Liver (tissue), 8 donors: ENCODE measurements at regions not wholly inside any gene's neighbourhood (a gene's known extent, or its start where the extent isn't known, plus 50 kb on each side); places are given as distances from the start of the nearest gene placed in this dataset.

Source experiments
- DNase-seq: peaks from one replicate; pipeline ENCODE4 v3.0.0-alpha.2; 2017; ENCODE audit warnings: low spot score
- H3K27ac ChIP-seq, 2 donors: one replicate each; pipeline ENCODE4 v1.7.0; 2013; ENCODE audit warnings: inconsistent platforms in 2 of 2, low read length in 2 of 2, control low read depth in 1 of 2, low read depth in 1 of 2, mild to moderate bottlenecking in 1 of 2
- H3K27me3 ChIP-seq, 4 donors: one replicate each; pipeline versions ENCODE4 v1.6.1 to v1.7.0; 2013; ENCODE audit warnings: low read length in 3 of 4, inconsistent platforms in 1 of 4, mild to moderate bottlenecking in 1 of 4, moderate library complexity in 1 of 4; ENCODE audit not compliant: control insufficient read depth in 4 of 4, insufficient read depth in 4 of 4
- H3K36me3 ChIP-seq, 4 donors: one replicate each; pipeline versions ENCODE4 v1.6.1 to v1.7.0; 2013; ENCODE audit warnings: low read length in 3 of 4, mild to moderate bottlenecking in 3 of 4, low read depth in 1 of 4, moderate library complexity in 1 of 4; ENCODE audit not compliant: control insufficient read depth in 4 of 4, insufficient read depth in 3 of 4
- H3K4me1 ChIP-seq, 4 donors: one replicate each; pipeline versions ENCODE4 v1.6.1 to v1.7.0; 2013; ENCODE audit warnings: low read length in 3 of 4, mild to moderate bottlenecking in 3 of 4, moderate library complexity in 1 of 4; ENCODE audit not compliant: control insufficient read depth in 4 of 4, insufficient read depth in 4 of 4
- H3K4me3 ChIP-seq, 3 donors: one replicate each; pipeline versions ENCODE4 v1.6.1 to v1.7.0; 2013; ENCODE audit warnings: low read length in 3 of 3, control low read depth in 1 of 3, low read depth in 1 of 3, mild to moderate bottlenecking in 1 of 3
- H3K9ac ChIP-seq, 2 donors: one replicate each; pipeline ENCODE4 v1.7.0; 2013; ENCODE audit warnings: low read length in 2 of 2, mild to moderate bottlenecking in 2 of 2, moderate library complexity in 2 of 2, control low read depth in 1 of 2, low read depth in 1 of 2
- H3K9me3 ChIP-seq, 4 donors: one replicate each; pipeline versions ENCODE4 v1.6.1 to v1.7.0; 2013; ENCODE audit warnings: low read length in 3 of 4; ENCODE audit not compliant: control insufficient read depth in 4 of 4
- ATF3 ChIP-seq: IDR thresholded peaks from 2 replicates; pipeline ENCODE4 v1.6.1; 2016; ENCODE audit warnings: antibody characterized with exemption
- EGR1 ChIP-seq, 2 donors: IDR thresholded peaks; 2 replicates each; pipeline ENCODE4 v1.6.1; 2016 to 2018; ENCODE audit warnings: antibody characterized with exemption in 2 of 2, low read depth in 2 of 2
- FOXA1 ChIP-seq: IDR thresholded peaks from 2 replicates; pipeline ENCODE4 v1.6.1; 2016; ENCODE audit warnings: antibody characterized with exemption
- GABPA ChIP-seq, 2 donors: IDR thresholded peaks in 1 of 2; conservative IDR thresholded peaks in 1 of 2; 2 replicates each; pipeline ENCODE4 v1.6.1; 2016; ENCODE audit warnings: antibody characterized with exemption in 2 of 2, mild to moderate bottlenecking in 1 of 2, moderate library complexity in 1 of 2
- HNF4A ChIP-seq, 2 donors: conservative IDR thresholded peaks; 2 replicates each; pipeline ENCODE4 v1.6.1; 2016; ENCODE audit warnings: antibody characterized with exemption in 2 of 2, mild to moderate bottlenecking in 2 of 2
- HNF4G ChIP-seq: IDR thresholded peaks from 2 replicates; pipeline ENCODE4 v1.6.1; 2016; ENCODE audit warnings: antibody characterized with exemption
- JUND ChIP-seq, 2 donors: IDR thresholded peaks; 2 replicates each; pipeline ENCODE4 v1.6.1; 2016; ENCODE audit warnings: antibody characterized with exemption in 2 of 2
- MAX ChIP-seq: IDR thresholded peaks from 2 replicates; pipeline ENCODE4 v1.6.1; 2016; ENCODE audit warnings: antibody characterized with exemption
- NR2F2 ChIP-seq: IDR thresholded peaks from 2 replicates; pipeline ENCODE4 v1.6.1; 2016; ENCODE audit warnings: antibody characterized with exemption
- RXRA ChIP-seq, 2 donors: IDR thresholded peaks; 2 replicates each; pipeline ENCODE4 v1.6.1; 2017 to 2018; ENCODE audit warnings: antibody characterized with exemption in 2 of 2, mild to moderate bottlenecking in 1 of 2
- SP1 ChIP-seq: IDR thresholded peaks from 2 replicates; pipeline ENCODE4 v1.6.1; 2018; ENCODE audit warnings: antibody characterized with exemption, mild to moderate bottlenecking
- TAF1 ChIP-seq: conservative IDR thresholded peaks from 2 replicates; pipeline ENCODE4 v1.6.1; 2016; ENCODE audit warnings: antibody characterized with exemption, mild to moderate bottlenecking
- YY1 ChIP-seq: IDR thresholded peaks from 2 replicates; pipeline ENCODE4 v1.6.1; 2016; ENCODE audit warnings: antibody characterized with exemption, mild to moderate bottlenecking
- ZBTB33 ChIP-seq: IDR thresholded peaks from 2 replicates; pipeline ENCODE4 v1.6.1; 2016; ENCODE audit warnings: antibody characterized with exemption
- WGBS: extraction: QIAGEN DNeasy Blood & Tissue Kit; methylation state at CpG from one replicate; pipeline ENCODE4 v1.1.7; 2013; 5-methylcytosine and 5-hydroxymethylcytosine counted together
- TF ChIP-seq, protein P1 (sequence below): IDR thresholded peaks from 2 replicates; pipeline ENCODE4 v1.6.1; 2016; ENCODE audit warnings: antibody characterized with exemption, mild to moderate bottlenecking
- TF ChIP-seq, protein P2 (sequence below): fragments of 150-350 bp; IDR thresholded peaks from 2 replicates; pipeline ENCODE4 v1.5.1; 2017; ENCODE audit warnings: improper control_type of control experiment, low read depth, low read length; ENCODE audit not compliant: missing input control
- donor health status: healthy.
- donor health status: healthy.
- donor health status: healthy.
- donor health status: healthy.
- donor health status: healthy.

DNA sequence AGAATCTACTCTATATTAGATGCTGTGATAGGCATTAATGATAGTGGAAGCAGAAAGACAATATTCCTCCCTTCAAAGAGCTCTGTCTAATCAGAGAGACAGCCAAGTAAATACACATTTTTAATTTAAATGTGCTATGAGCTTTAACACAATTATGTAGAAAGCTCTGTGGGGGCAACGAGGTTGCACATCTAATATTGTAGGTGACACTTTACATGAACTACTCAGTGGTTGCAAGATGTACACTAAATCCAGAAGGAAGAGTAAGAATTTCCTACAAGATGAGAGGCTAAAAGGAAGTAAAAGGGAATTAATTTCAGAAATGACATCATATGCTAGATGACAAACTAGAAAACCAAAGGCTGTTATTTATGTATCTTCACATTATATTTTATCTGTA is 120.9 kb downstream of the SPCS3 start:
- Histone ChIP-seq H3K27me3 (no peaks in the 10 kb centered on the region), H3K4me1 (no peaks in the 10 kb centered on the region), H3K9me3 (no peaks in the 10 kb centered on the region), H3K4me3 (no peak overlapping the region), H3K9ac (no peak overlapping the region), H3K27ac (no peak overlapping the region), H3K36me3 (no peaks in the 10 kb centered on the region)
- no peak for TF ChIP-seq NR2F2
- TF ChIP-seq TAF1 = no peak
- TF ChIP-seq ATF3 = no peak
- TF ChIP-seq HNF4G = no peak
- no peak for TF ChIP-seq RXRA (IDR thresholded peaks at IDR 0.05)
- TF ChIP-seq, protein P1, sequence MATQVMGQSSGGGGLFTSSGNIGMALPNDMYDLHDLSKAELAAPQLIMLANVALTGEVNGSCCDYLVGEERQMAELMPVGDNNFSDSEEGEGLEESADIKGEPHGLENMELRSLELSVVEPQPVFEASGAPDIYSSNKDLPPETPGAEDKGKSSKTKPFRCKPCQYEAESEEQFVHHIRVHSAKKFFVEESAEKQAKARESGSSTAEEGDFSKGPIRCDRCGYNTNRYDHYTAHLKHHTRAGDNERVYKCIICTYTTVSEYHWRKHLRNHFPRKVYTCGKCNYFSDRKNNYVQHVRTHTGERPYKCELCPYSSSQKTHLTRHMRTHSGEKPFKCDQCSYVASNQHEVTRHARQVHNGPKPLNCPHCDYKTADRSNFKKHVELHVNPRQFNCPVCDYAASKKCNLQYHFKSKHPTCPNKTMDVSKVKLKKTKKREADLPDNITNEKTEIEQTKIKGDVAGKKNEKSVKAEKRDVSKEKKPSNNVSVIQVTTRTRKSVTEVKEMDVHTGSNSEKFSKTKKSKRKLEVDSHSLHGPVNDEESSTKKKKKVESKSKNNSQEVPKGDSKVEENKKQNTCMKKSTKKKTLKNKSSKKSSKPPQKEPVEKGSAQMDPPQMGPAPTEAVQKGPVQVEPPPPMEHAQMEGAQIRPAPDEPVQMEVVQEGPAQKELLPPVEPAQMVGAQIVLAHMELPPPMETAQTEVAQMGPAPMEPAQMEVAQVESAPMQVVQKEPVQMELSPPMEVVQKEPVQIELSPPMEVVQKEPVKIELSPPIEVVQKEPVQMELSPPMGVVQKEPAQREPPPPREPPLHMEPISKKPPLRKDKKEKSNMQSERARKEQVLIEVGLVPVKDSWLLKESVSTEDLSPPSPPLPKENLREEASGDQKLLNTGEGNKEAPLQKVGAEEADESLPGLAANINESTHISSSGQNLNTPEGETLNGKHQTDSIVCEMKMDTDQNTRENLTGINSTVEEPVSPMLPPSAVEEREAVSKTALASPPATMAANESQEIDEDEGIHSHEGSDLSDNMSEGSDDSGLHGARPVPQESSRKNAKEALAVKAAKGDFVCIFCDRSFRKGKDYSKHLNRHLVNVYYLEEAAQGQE = no peak
- TF ChIP-seq GABPA (IDR thresholded peaks at IDR 0.05 in 1 of 2, conservative IDR thresholded peaks at IDR 0.05 in 1 of 2) = no peak
- no peak for TF ChIP-seq MAX
- no peak for TF ChIP-seq FOXA1
- no peak for TF ChIP-seq EGR1 (IDR thresholded peaks at IDR 0.05; ENCODE audit: low read depth in 2 of 2)
- TF ChIP-seq HNF4A (conservative IDR thresholded peaks at IDR 0.05) = no peak
- no peak for TF ChIP-seq JUND (IDR thresholded peaks at IDR 0.05)
- TF ChIP-seq SP1 = no peak
- TF ChIP-seq, protein P2, sequence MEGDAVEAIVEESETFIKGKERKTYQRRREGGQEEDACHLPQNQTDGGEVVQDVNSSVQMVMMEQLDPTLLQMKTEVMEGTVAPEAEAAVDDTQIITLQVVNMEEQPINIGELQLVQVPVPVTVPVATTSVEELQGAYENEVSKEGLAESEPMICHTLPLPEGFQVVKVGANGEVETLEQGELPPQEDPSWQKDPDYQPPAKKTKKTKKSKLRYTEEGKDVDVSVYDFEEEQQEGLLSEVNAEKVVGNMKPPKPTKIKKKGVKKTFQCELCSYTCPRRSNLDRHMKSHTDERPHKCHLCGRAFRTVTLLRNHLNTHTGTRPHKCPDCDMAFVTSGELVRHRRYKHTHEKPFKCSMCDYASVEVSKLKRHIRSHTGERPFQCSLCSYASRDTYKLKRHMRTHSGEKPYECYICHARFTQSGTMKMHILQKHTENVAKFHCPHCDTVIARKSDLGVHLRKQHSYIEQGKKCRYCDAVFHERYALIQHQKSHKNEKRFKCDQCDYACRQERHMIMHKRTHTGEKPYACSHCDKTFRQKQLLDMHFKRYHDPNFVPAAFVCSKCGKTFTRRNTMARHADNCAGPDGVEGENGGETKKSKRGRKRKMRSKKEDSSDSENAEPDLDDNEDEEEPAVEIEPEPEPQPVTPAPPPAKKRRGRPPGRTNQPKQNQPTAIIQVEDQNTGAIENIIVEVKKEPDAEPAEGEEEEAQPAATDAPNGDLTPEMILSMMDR = no peak
- no peak for DNase-seq
- WGBS = 71% methylated on average over 1 of the region's 1 CpG

- H3K4me1 ChIP-seq = no peaks in the 10 kb centered on the region
- TF ChIP-seq YY1 (no peak), SP1 (no peak), ZBTB33 (no peak), JUND (IDR thresholded peaks at IDR 0.05) (no peak)
- TF ChIP-seq, protein P2 = no peak
- peaks cover 0 to 2% (median 0%) of the 10 kb centered on the region in 4 donors for H3K9me3 ChIP-seq
- no peaks in the 10 kb centered on the region for H3K27me3 ChIP-seq
- H3K36me3 ChIP-seq = no peaks in the 10 kb centered on the region
- WGBS = 72% methylated on average over 2 of the region's 2 CpGs
- H3K4me3 ChIP-seq = no peak overlapping the region
- DNase-seq = no peak
- no peak overlapping the region for H3K27ac ChIP-seq
- H3K9ac ChIP-seq = no peak overlapping the region
Observed at GRCh38 chr4:176441594-176441993, 121.8 kb downstream of the SPCS3 start.
